HCT116 (cell line): ENCODE measurements at regions not wholly inside any gene's neighbourhood (a gene's known extent, or its start where the extent isn't known, plus 50 kb on each side); places are given as distances from the start of the nearest gene placed in this dataset.

ENCODE experiments used
- ATAC-seq: fragments of 200-7000 bp; cut with Tn5 transposase; 2 replicates; pipeline ENCODE4 v1.9.1; 2020; ENCODE audit warnings: mild to moderate bottlenecking, moderate library complexity
- BruUV-seq: library from RNA; stranded (reverse); fragments of 400-500 nt; replicated peaks from 2 replicates; lab custom pipeline; 2021; lab: Mats Ljungman, UMichigan
- CTCF ChIA-PET: fragments of 300-600 bp; sonication (Branson Sonifier 250); formaldehyde crosslinking; loops from one replicate; lab custom pipeline; 2021; ENCODE audit warnings: antibody characterized with exemption; lab: Charles Lee
- POLR2A ChIA-PET: fragments of 300-600, 350-600 bp; sonication (Branson Sonifier 250); formaldehyde crosslinking; loops from one replicate; lab custom pipeline; 2021; ENCODE audit warnings: antibody characterized with exemption; lab: Charles Lee
- RAD21 ChIA-PET, 2 experiments: fragments of 300-600 bp; sonication (Branson Sonifier 250); formaldehyde crosslinking; loops; one replicate each; lab custom pipeline; 2023; ENCODE audit warnings: low total read pairs in 2 of 2; ENCODE audit not compliant: uncharacterized antibody in 2 of 2, unreplicated experiment in 2 of 2, low non-redundant PET in 1 of 2; lab: Charles Lee
- DNase-seq: peaks from one replicate; pipeline ENCODE4 v3.0.0-alpha.2; 2010; ENCODE audit warnings: low read depth, low spot score
- H2AFZ ChIP-seq: fragments of 200-600 bp; shearing (Covaris generic), sonication (generic); 2 replicates; pipeline ENCODE4 v1.6.1; 2017; ENCODE audit warnings: low read depth, mixed run types, mixed read lengths, antibody characterized with exemption, low read length; ENCODE audit not compliant: poor library complexity, severe bottlenecking
- H3K27ac ChIP-seq: 2 replicates; pipeline ENCODE4 v1.5.1; 2012; ENCODE audit warnings: low read depth, low read length
- H3K27me3 ChIP-seq: fragments of 200-600 bp; sonication (generic); 2 replicates; pipeline ENCODE4 v1.6.1; 2016; ENCODE audit warnings: mixed run types, low read length, mixed read lengths; ENCODE audit not compliant: insufficient read depth
- H3K36me3 ChIP-seq, 2 experiments: fragments of 200-500 bp in 1 of 2; fragments of 200-600 bp in 1 of 2; sonication (Bioruptor generic) in 1 of 2; sonication (generic) in 1 of 2; 2 replicates each; pipeline versions ENCODE4 v1.5.1 to v1.6.1; 2014 to 2016; ENCODE audit warnings: low read length in 2 of 2, inconsistent platforms in 1 of 2, mixed read lengths in 1 of 2, mixed run types in 1 of 2; ENCODE audit not compliant: insufficient read depth in 2 of 2, control insufficient read depth in 1 of 2
- H3K4me1 ChIP-seq, 2 experiments: fragments of 200-600 bp in 1 of 2; sonication (generic) in 1 of 2; 2 replicates each; pipeline versions ENCODE4 v1.5.1 to v1.6.1; 2012 to 2017; ENCODE audit warnings: low read length in 2 of 2, inconsistent platforms in 1 of 2, mild to moderate bottlenecking in 1 of 2, mixed read lengths in 1 of 2, mixed run types in 1 of 2, moderate library complexity in 1 of 2; ENCODE audit not compliant: insufficient read depth in 2 of 2, control insufficient read depth in 1 of 2
- H3K4me2 ChIP-seq: fragments of 200-600 bp; sonication (generic); 2 replicates; pipeline ENCODE4 v1.6.1; 2017; ENCODE audit warnings: mixed run types, low read length, mixed read lengths
- H3K4me3 ChIP-seq, 2 experiments: fragments of 200-600 bp in 1 of 2; sonication (generic) in 1 of 2; replicated peaks in 1 of 2; 2 replicates each; pipeline ENCODE4 v1.5.1; 2011 to 2016; ENCODE audit warnings: low read length in 2 of 2, control low read depth in 1 of 2, low read depth in 1 of 2, mild to moderate bottlenecking in 1 of 2, mixed read lengths in 1 of 2, mixed run types in 1 of 2
- H3K79me2 ChIP-seq: fragments of 200-600 bp; sonication (generic); 2 replicates; pipeline ENCODE4 v1.6.1; 2017; ENCODE audit warnings: mild to moderate bottlenecking, mixed run types, low read length, moderate library complexity, mixed read lengths; ENCODE audit not compliant: insufficient read depth
- H3K9ac ChIP-seq: fragments of 200-600 bp; sonication (generic); 2 replicates; pipeline ENCODE4 v1.6.1; 2016; ENCODE audit warnings: low read length, mixed read lengths
- H3K9me2 ChIP-seq: fragments of 200-600 bp; sonication (generic), shearing (Covaris generic); 2 replicates; pipeline ENCODE4 v1.6.1; 2017; ENCODE audit warnings: mixed run types, mild to moderate bottlenecking, moderate library complexity; ENCODE audit not compliant: insufficient read depth
- H3K9me3 ChIP-seq, 2 experiments: fragments of 200-500 bp in 1 of 2; fragments of 200-600 bp in 1 of 2; sonication (Bioruptor generic) in 1 of 2; sonication (generic) in 1 of 2; 2 replicates each; pipeline ENCODE4 v1.6.1; 2014 to 2017; ENCODE audit warnings: low read length in 2 of 2, mixed read lengths in 2 of 2, inconsistent platforms in 1 of 2, low read depth in 1 of 2, mild to moderate bottlenecking in 1 of 2, mixed run types in 1 of 2, moderate library complexity in 1 of 2; ENCODE audit not compliant: control insufficient read depth in 1 of 2, insufficient read depth in 1 of 2
- H4K20me1 ChIP-seq: fragments of 200-600 bp; sonication (generic), shearing (Covaris generic); 2 replicates; pipeline ENCODE4 v1.6.1; 2017; ENCODE audit warnings: mixed run types, mild to moderate bottlenecking, moderate library complexity; ENCODE audit not compliant: insufficient read depth
- ELF1 ChIP-seq: IDR thresholded peaks from 2 replicates; pipeline ENCODE4 v1.6.1; 2012; ENCODE audit warnings: low read depth, borderline replicate concordance
- EZH2phosphoT487 ChIP-seq: fragments of 200-600 bp; IDR thresholded peaks from 2 replicates; pipeline ENCODE4 v1.6.1; 2018; ENCODE audit warnings: antibody characterized with exemption, borderline replicate concordance
- POLR2A ChIP-seq: IDR thresholded peaks from 2 replicates; pipeline ENCODE4 v1.7.0; 2011; ENCODE audit warnings: borderline replicate concordance; ENCODE audit not compliant: insufficient read depth, insufficient read length; ENCODE audit errors: extremely low read depth
- POLR2AphosphoS5 ChIP-seq: IDR thresholded peaks from 2 replicates; pipeline ENCODE4 v1.6.1; 2011; ENCODE audit warnings: mild to moderate bottlenecking, low read depth, low read length, moderate library complexity
- RAD21 ChIP-seq: IDR thresholded peaks from 2 replicates; pipeline ENCODE4 v1.6.1; 2012; ENCODE audit warnings: low read depth, mild to moderate bottlenecking
- SP1 ChIP-seq: IDR thresholded peaks from 2 replicates; pipeline ENCODE4 v1.6.1; 2012; ENCODE audit warnings: low read depth
- TCF7L2 ChIP-seq: IDR thresholded peaks from 2 replicates; pipeline ENCODE4 v1.7.0; 2011; ENCODE audit warnings: borderline replicate concordance, inconsistent platforms; ENCODE audit not compliant: insufficient read depth, insufficient read length; ENCODE audit errors: extremely low read depth
- YY1 ChIP-seq: IDR thresholded peaks from 2 replicates; pipeline ENCODE4 v1.6.1; 2011; ENCODE audit warnings: low read length, low read depth, moderate library complexity, mild to moderate bottlenecking; ENCODE audit not compliant: insufficient replicate concordance; ENCODE audit errors: extremely low read depth
- ZBTB33 ChIP-seq: IDR thresholded peaks from 2 replicates; pipeline ENCODE4 v1.6.1; 2011; ENCODE audit warnings: mild to moderate bottlenecking, low read length, moderate library complexity; ENCODE audit not compliant: insufficient replicate concordance; ENCODE audit errors: extremely low read depth
- intact Hi-C: fragments of 100-400 bp; cut with micrococcal nuclease; formaldehyde crosslinking; loops from 2 replicates; pipeline ENCODE4 v1.10.0; 2022

DNA sequence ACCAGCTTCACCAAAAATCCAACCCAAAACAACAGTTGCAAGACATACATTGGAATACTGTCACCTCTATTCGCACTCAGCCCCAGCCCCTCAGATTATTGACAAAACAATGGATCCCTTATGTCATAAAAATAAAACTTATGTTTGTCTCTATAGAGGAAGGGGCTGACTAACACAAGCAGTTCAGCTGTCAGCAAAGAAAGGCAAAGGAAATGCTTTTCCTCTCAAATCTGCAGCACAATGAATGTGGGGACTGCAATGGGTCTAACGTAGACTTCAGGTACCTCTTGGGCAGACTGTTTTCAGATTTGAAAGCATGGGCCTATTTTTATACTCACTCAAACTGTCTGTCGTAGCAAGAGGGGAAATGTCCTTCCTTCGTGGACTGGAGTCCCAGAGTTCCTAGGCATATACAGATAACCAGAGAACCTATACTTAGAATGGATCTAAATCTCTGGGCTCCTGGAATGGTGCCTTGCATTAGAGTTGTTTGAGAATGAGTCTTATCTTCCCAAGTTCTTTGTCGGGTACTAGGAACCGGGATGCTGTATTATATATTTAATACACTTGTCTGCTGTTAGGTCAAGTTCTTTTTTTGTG lies 307.7 kb upstream of the DDX53 start:
- Histone ChIP-seq H4K20me1 (no peaks in the 10 kb centered on the region), H3K4me1 (no peaks in the 10 kb centered on the region), H3K79me2 (no peaks in the 10 kb centered on the region), H2AFZ (no peak overlapping the region), H3K4me2 (no peak overlapping the region), H3K27me3 (0 out of 2 replicates have a peak, but pooled peaks cover 9% of the 10 kb centered on the region), H3K4me3 (no peak overlapping the region), H3K27ac (no peak overlapping the region), H3K36me3 (no peaks in the 10 kb centered on the region), H3K9ac (no peak overlapping the region), H3K9me2 (no peaks in the 10 kb centered on the region), H3K9me3 (no peaks in the 10 kb centered on the region)
- ATAC-seq (no peak), DNase-seq (no peak)
- CTCF ChIA-PET: no interaction called here
- RAD21 ChIA-PET: no interaction called here
- BruUV-seq: no TSS peak
- TF ChIP-seq TCF7L2 (no peak), ELF1 (no peak), ZBTB33 (no peak), YY1 (no peak), POLR2A (no peak), SP1 (no peak), EZH2phosphoT487 (no peak), POLR2AphosphoS5 (no peak), RAD21 (no peak)
- POLR2A ChIA-PET: no interaction called here
- intact Hi-C loops: no loop called here
